ENCODE measurements at regions not wholly inside any gene's neighbourhood (a gene's known extent, or its start where the extent isn't known, plus 50 kb on each side); places are given as distances from the start of the nearest gene placed in this dataset.

- no peak overlapping the region for H3K27ac ChIP-seq
- H3K36me3 ChIP-seq (replicated peaks) = no peaks in the 10 kb centered on the region
- no peaks in the 10 kb centered on the region for H3K27me3 ChIP-seq (replicated peaks)
- DNase-seq = no peak
- H3K4me3 ChIP-seq (ENCODE audit: low read depth, low read length) = no peak overlapping the region
- in situ Hi-C loops (cut with HindIII; ENCODE audit: low pct_ligation_motif_present, low sequenced_read_pairs) = no loop called here
- TF ChIP-seq CTCF (IDR thresholded peaks at IDR 0.05; ENCODE audit: low read depth, low read length, missing control alignments) = no peak
These were observed 194.8 kb downstream of the KIT start for GRCh38 chr4:54852602-54853001.

- no peak overlapping the region for H3K4me3 ChIP-seq (ENCODE audit: low read depth, low read length)
- H3K27me3 ChIP-seq (replicated peaks) = no peaks in the 10 kb centered on the region
- no peak for DNase-seq
- in situ Hi-C loops (cut with HindIII; ENCODE audit: low pct_ligation_motif_present, low sequenced_read_pairs) = no loop called here
- TF ChIP-seq CTCF (IDR thresholded peaks at IDR 0.05; ENCODE audit: low read depth, low read length, missing control alignments) = no peak
- H3K27ac ChIP-seq = no peak overlapping the region
- H3K36me3 ChIP-seq (replicated peaks) = no peaks in the 10 kb centered on the region
These were observed 194.3 kb downstream of the KIT start for GRCh38 chr4:54852054-54852453.

GRCh38 chr4:54844911-54845310, 187.2 kb downstream of the KIT start:
- Histone ChIP-seq H3K4me3 (ENCODE audit: low read depth, low read length) (no peak overlapping the region), H3K27ac (no peak overlapping the region), H3K36me3 (replicated peaks) (no peaks in the 10 kb centered on the region), H3K27me3 (replicated peaks) (no peaks in the 10 kb centered on the region)
- DNase-seq = no peak
- TF ChIP-seq CTCF (IDR thresholded peaks at IDR 0.05; ENCODE audit: low read depth, low read length, missing control alignments) = no peak
- in situ Hi-C loops (cut with HindIII; ENCODE audit: low pct_ligation_motif_present, low sequenced_read_pairs) = no loop called here

- no peaks in the 10 kb centered on the region for H3K27me3 ChIP-seq (replicated peaks)
- no peak overlapping the region for H3K4me3 ChIP-seq (ENCODE audit: low read depth, low read length)
- DNase-seq = no peak
- no peak for TF ChIP-seq CTCF (IDR thresholded peaks at IDR 0.05; ENCODE audit: low read depth, low read length, missing control alignments)
- no peaks in the 10 kb centered on the region for H3K36me3 ChIP-seq (replicated peaks)
- in situ Hi-C loops (cut with HindIII; ENCODE audit: low pct_ligation_motif_present, low sequenced_read_pairs) = no loop called here
- H3K27ac ChIP-seq = no peak overlapping the region
These were observed 186.2 kb downstream of the KIT start for GRCh38 chr4:54843946-54844345.

- Histone ChIP-seq H3K27ac (no peak overlapping the region), H3K36me3 (replicated peaks) (no peaks in the 10 kb centered on the region), H3K27me3 (replicated peaks) (no peaks in the 10 kb centered on the region), H3K4me3 (ENCODE audit: low read depth, low read length) (no peak overlapping the region)
- DNase-seq = no peak
- in situ Hi-C loops (cut with HindIII; ENCODE audit: low pct_ligation_motif_present, low sequenced_read_pairs) = no loop called here
- TF ChIP-seq CTCF (IDR thresholded peaks at IDR 0.05; ENCODE audit: low read depth, low read length, missing control alignments) = no peak
These were observed 185.3 kb downstream of the KIT start for GRCh38 chr4:54843106-54843505.

- Histone ChIP-seq H3K4me3 (ENCODE audit: low read depth, low read length) (no peak overlapping the region), H3K27ac (no peak overlapping the region), H3K27me3 (replicated peaks) (no peaks in the 10 kb centered on the region), H3K36me3 (replicated peaks) (no peaks in the 10 kb centered on the region)
- no peak for DNase-seq
- in situ Hi-C loops (cut with HindIII; ENCODE audit: low pct_ligation_motif_present, low sequenced_read_pairs) = no loop called here
- no peak for TF ChIP-seq CTCF (IDR thresholded peaks at IDR 0.05; ENCODE audit: low read depth, low read length, missing control alignments)
These were observed 184.9 kb downstream of the KIT start for GRCh38 chr4:54842656-54843055.

Measured in brain microvascular endothelial cell (primary cell).